Endothelial cell (in vitro differentiated cells): ENCODE measurements at regions not wholly inside any gene's neighbourhood (a gene's known extent, or its start where the extent isn't known, plus 50 kb on each side); places are given as distances from the start of the nearest gene placed in this dataset.

Source experiments
- DNase-seq: peaks from one replicate; pipeline ENCODE4 v3.0.0; 2021; ENCODE audit warnings: low spot score
- H3K27ac Mint-ChIP-seq: one replicate; pipeline ENCODE4 v1.8.0; 2021; ENCODE audit warnings: mixed read lengths, inconsistent platforms; ENCODE audit not compliant: unreplicated experiment
- H3K27me3 Mint-ChIP-seq: one replicate; pipeline ENCODE4 v1.8.0; 2021; ENCODE audit warnings: mild to moderate bottlenecking, moderate library complexity, mixed read lengths, inconsistent platforms; ENCODE audit not compliant: unreplicated experiment
- H3K36me3 Mint-ChIP-seq: one replicate; pipeline ENCODE4 v1.8.0; 2021; ENCODE audit warnings: mild to moderate bottlenecking, low read depth, mixed read lengths, inconsistent platforms; ENCODE audit not compliant: unreplicated experiment
- H3K4me1 Mint-ChIP-seq: one replicate; pipeline ENCODE4 v1.8.0; 2021; ENCODE audit warnings: mild to moderate bottlenecking, mixed read lengths, inconsistent platforms; ENCODE audit not compliant: unreplicated experiment
- H3K4me3 Mint-ChIP-seq: one replicate; pipeline ENCODE4 v1.8.0; 2021; ENCODE audit warnings: mild to moderate bottlenecking, mixed read lengths, inconsistent platforms; ENCODE audit not compliant: unreplicated experiment
- H3K9me3 Mint-ChIP-seq: one replicate; pipeline ENCODE4 v1.8.0; 2021; ENCODE audit warnings: mixed read lengths, inconsistent platforms; ENCODE audit not compliant: unreplicated experiment
- TF ChIP-seq, protein P1 (sequence below): fragments of 200-600 bp; sonication (generic); IDR thresholded peaks from one replicate; pipeline ENCODE4 v1.5.0; 2021; ENCODE audit warnings: antibody characterized with exemption; ENCODE audit not compliant: unreplicated experiment

GRCh38 chr11:103548838-103549237 lies 439.6 kb downstream of the DYNC2H1 start:
- no peaks in the 10 kb centered on the region for H3K36me3 Mint-ChIP-seq
- H3K9me3 Mint-ChIP-seq, result no peaks in the 10 kb centered on the region
- H3K27me3 Mint-ChIP-seq, result peaks cover 3% of the 10 kb centered on the region
- H3K4me1 Mint-ChIP-seq, result peaks cover 14% of the 10 kb centered on the region
- TF ChIP-seq, protein P1, sequence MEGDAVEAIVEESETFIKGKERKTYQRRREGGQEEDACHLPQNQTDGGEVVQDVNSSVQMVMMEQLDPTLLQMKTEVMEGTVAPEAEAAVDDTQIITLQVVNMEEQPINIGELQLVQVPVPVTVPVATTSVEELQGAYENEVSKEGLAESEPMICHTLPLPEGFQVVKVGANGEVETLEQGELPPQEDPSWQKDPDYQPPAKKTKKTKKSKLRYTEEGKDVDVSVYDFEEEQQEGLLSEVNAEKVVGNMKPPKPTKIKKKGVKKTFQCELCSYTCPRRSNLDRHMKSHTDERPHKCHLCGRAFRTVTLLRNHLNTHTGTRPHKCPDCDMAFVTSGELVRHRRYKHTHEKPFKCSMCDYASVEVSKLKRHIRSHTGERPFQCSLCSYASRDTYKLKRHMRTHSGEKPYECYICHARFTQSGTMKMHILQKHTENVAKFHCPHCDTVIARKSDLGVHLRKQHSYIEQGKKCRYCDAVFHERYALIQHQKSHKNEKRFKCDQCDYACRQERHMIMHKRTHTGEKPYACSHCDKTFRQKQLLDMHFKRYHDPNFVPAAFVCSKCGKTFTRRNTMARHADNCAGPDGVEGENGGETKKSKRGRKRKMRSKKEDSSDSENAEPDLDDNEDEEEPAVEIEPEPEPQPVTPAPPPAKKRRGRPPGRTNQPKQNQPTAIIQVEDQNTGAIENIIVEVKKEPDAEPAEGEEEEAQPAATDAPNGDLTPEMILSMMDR, result no peak
- H3K27ac Mint-ChIP-seq, result no peak overlapping the region
- DNase-seq, result no peak
- H3K4me3 Mint-ChIP-seq, result no peak overlapping the region

GRCh38 chr11:103550811-103551210 lies 441.6 kb downstream of the DYNC2H1 start:
- H3K4me1 Mint-ChIP-seq, result peaks cover 14% of the 10 kb centered on the region
- H3K36me3 Mint-ChIP-seq, result no peaks in the 10 kb centered on the region
- H3K9me3 Mint-ChIP-seq, result no peaks in the 10 kb centered on the region
- no peak for DNase-seq
- peaks cover 2% of the 10 kb centered on the region for H3K27me3 Mint-ChIP-seq
- TF ChIP-seq, protein P1, result no peak
- no peak overlapping the region for H3K4me3 Mint-ChIP-seq
- no peak overlapping the region for H3K27ac Mint-ChIP-seq

GRCh38 chr11:103552086-103552485 lies 442.9 kb downstream of the DYNC2H1 start:
- DNase-seq, result no peak
- H3K4me1 Mint-ChIP-seq, result peaks cover 14% of the 10 kb centered on the region
- H3K36me3 Mint-ChIP-seq, result no peaks in the 10 kb centered on the region

DNA sequence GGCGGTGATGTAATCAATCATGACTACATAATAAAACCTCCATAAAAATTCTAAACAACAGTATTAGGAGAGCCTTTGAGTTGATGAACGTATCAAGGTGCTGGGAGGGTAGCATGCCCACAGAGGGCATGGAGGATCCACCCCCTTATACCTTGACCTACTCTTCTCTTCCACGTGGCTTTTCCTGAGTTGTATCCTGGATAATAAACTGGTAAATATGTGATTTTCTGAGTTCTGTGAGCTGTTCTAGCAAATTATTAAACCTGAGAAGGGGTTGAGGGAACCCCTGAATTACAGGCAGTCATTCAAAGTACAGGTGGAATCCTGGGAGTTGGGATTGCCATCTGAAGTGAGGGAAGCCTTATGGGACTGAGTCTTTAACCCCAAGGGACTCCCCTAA lies 446.9 kb downstream of the DYNC2H1 start:
- no peak overlapping the region for H3K27ac Mint-ChIP-seq
- peaks cover 2% of the 10 kb centered on the region for H3K27me3 Mint-ChIP-seq

More at GRCh38 chr11:103552086-103552485, 442.9 kb downstream of the DYNC2H1 start:
- Mint-ChIP-seq H3K9me3 (no peaks in the 10 kb centered on the region), H3K27ac (peak overlapping the region; percentile 79), H3K4me3 (no peak overlapping the region), H3K27me3 (peaks cover 2% of the 10 kb centered on the region)
- TF ChIP-seq, protein P1, result no peak

DNA sequence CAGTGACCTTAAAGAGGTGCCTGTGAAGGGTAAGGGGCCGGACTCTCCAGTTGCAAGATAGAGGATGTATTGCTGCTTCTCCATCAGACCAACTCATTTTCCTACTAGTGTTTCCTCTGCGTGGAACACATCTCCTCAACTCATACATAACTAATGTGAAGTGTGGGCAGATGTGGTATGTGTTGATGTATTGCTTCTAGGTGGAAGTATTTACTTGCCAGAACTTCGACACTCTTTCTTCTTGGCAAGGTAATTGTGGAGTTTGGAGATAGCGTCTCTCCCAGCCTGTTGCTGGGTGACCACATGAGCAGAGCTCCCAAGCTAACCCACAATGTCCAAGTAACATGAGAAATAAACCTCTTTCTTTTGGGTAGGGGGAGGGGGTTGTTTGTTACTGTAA lies 456.9 kb downstream of the DYNC2H1 start:
- Mint-ChIP-seq H3K36me3 (no peaks in the 10 kb centered on the region), H3K9me3 (no peaks in the 10 kb centered on the region), H3K27me3 (no peaks in the 10 kb centered on the region), H3K4me1 (no peaks in the 10 kb centered on the region), H3K4me3 (no peak overlapping the region), H3K27ac (no peak overlapping the region)
- TF ChIP-seq, protein P1, result no peak
- DNase-seq, result no peak

More for the DNA sequence above, 446.9 kb downstream of the DYNC2H1 start:
- H3K4me1 Mint-ChIP-seq, result peaks cover 10% of the 10 kb centered on the region
- no peak overlapping the region for H3K4me3 Mint-ChIP-seq
- no peaks in the 10 kb centered on the region for H3K9me3 Mint-ChIP-seq
- no peaks in the 10 kb centered on the region for H3K36me3 Mint-ChIP-seq
- DNase-seq, result no peak
- TF ChIP-seq, protein P1, result no peak
